Spleen (tissue), 7 donors: ENCODE measurements at regions not wholly inside any gene's neighbourhood (a gene's known extent, or its start where the extent isn't known, plus 50 kb on each side); places are given as distances from the start of the nearest gene placed in this dataset.

Experiments
- CTCF ChIP-seq, 11 experiments: fragments of 200-600 bp in 7 of 11; fragments of 450-650 bp in 4 of 11; sonication (generic) in 4 of 11; IDR thresholded peaks in 8 of 11; conservative IDR thresholded peaks in 3 of 11; 1 replicate in 7 of 11; 2 replicates in 4 of 11; pipeline versions ENCODE4 v1.4.0 to v1.8.0; 2016 to 2021; ENCODE audit warnings: antibody characterized with exemption in 11 of 11, inconsistent platforms in 4 of 11, mild to moderate bottlenecking in 1 of 11
- POLR2A ChIP-seq, 3 donors: fragments of 450-650 bp; IDR thresholded peaks; one replicate each; pipeline ENCODE4 v1.5.1; 2017; ENCODE audit warnings: antibody characterized with exemption in 3 of 3, mild to moderate bottlenecking in 1 of 3
- POLR2AphosphoS5 ChIP-seq, 3 donors: sonication (generic); formaldehyde crosslinking; IDR thresholded peaks; one replicate each; pipeline ENCODE4 v1.5.1; 2017; ENCODE audit warnings: antibody characterized with exemption in 3 of 3
- donor health status: DM: no; HTN: no; CAD: no; lungs with moderate emphysema.
- donor health status: DM: no; HTN: no; CAD: no.
- donor health status: DM: no; HTN: no; CAD: no.

DNA sequence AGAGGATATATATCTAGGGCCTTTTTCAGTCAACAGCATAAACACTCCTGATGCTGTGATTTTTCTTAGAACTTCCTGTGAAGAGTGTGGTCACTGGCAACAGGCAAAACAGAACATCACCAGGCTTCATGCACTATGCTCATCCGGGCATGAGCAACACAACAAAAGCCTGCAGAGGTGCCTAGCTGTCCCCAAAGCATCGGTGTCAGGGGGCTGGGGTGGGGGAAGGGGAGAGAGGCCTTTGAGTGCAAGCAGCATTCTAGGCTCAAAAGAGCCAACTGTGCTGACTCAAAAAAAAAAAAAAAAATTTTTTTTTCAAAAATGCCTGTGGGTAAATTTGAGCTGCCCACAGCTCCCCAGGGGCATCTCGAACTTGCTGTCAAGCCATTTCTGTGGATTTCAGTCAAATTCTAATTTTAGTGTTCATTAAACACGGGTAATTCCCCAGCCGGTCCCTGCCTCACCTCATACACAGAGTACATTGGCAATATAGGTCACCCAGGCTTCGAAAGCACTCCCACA lies 194.6 kb upstream of the DYNLRB2 start:
- TF ChIP-seq POLR2A (IDR thresholded peaks at IDR 0.05) (no peak), CTCF (IDR thresholded peaks at IDR 0.05 in 8 of 11, conservative IDR thresholded peaks at IDR 0.05 in 3 of 11) (no peak), POLR2AphosphoS5 (IDR thresholded peaks at IDR 0.05) (no peak)
